Lung (tissue), 11 donors: ENCODE measurements at regions not wholly inside any gene's neighbourhood (a gene's known extent, or its start where the extent isn't known, plus 50 kb on each side); places are given as distances from the start of the nearest gene placed in this dataset.

Experiments
- ATAC-seq: fragments of 200-7000 bp; cut with Tn5 transposase; one replicate; pipeline ENCODE4 v1.9.1; 2020; ENCODE audit warnings: moderate number of reproducible peaks; ENCODE audit not compliant: insufficient read depth, low FRiP score
- DNase-seq, 3 donors: peaks; one replicate each; pipeline ENCODE4 v3.0.0-alpha.2; 2013 to 2017
- H3K27ac ChIP-seq, 2 donors: one replicate each; pipeline ENCODE4 v1.5.1; 2013; ENCODE audit warnings: mild to moderate bottlenecking in 2 of 2, moderate library complexity in 2 of 2, control low read depth in 1 of 2, inconsistent platforms in 1 of 2, low read depth in 1 of 2, low read length in 1 of 2
- H3K27me3 ChIP-seq, 3 donors: one replicate each; pipeline ENCODE4 v1.5.1; 2013; ENCODE audit warnings: low read length in 2 of 3; ENCODE audit not compliant: control insufficient read depth in 3 of 3, insufficient read depth in 3 of 3
- H3K36me3 ChIP-seq, 4 donors: one replicate each; pipeline ENCODE4 v1.5.1; 2013; ENCODE audit warnings: low read length in 4 of 4, mild to moderate bottlenecking in 1 of 4, moderate library complexity in 1 of 4; ENCODE audit not compliant: control insufficient read depth in 4 of 4, insufficient read depth in 4 of 4
- H3K4me1 ChIP-seq, 5 donors: one replicate each; pipeline ENCODE4 v1.5.1; 2013; ENCODE audit warnings: low read length in 5 of 5, mild to moderate bottlenecking in 2 of 5, moderate library complexity in 1 of 5; ENCODE audit not compliant: control insufficient read depth in 5 of 5, insufficient read depth in 5 of 5
- H3K4me3 ChIP-seq: one replicate; pipeline ENCODE4 v1.5.1; 2013; ENCODE audit warnings: mild to moderate bottlenecking, control low read depth, moderate library complexity
- H3K9ac ChIP-seq, 2 donors: one replicate each; pipeline ENCODE4 v1.5.1; 2013; ENCODE audit warnings: low read length in 2 of 2, control low read depth in 1 of 2; ENCODE audit not compliant: insufficient read depth in 1 of 2
- H3K9me3 ChIP-seq, 4 donors: one replicate each; pipeline ENCODE4 v1.5.1; 2013; ENCODE audit warnings: low read length in 3 of 4, mild to moderate bottlenecking in 1 of 4, moderate library complexity in 1 of 4; ENCODE audit not compliant: control insufficient read depth in 4 of 4, insufficient read depth in 3 of 4
- WGBS, 2 donors: extraction: QIAGEN DNeasy Blood & Tissue Kit; methylation state at CpG; one replicate each; pipeline ENCODE4 v1.1.7; 2013; 5-methylcytosine and 5-hydroxymethylcytosine counted together
- TF ChIP-seq, protein P1 (sequence below): IDR thresholded peaks from 2 replicates; pipeline ENCODE4 v1.5.1; 2012; ENCODE audit warnings: mild to moderate bottlenecking; ENCODE audit errors: control extremely low read depth, extremely low read depth
- donor health status: control.
- donor health status: control.
- donor health status: Bipolar disorder and iron deficiency.
- donor health status: healthy.
- donor health status: DM: yes; HTN: yes; CAD: no.

DNA sequence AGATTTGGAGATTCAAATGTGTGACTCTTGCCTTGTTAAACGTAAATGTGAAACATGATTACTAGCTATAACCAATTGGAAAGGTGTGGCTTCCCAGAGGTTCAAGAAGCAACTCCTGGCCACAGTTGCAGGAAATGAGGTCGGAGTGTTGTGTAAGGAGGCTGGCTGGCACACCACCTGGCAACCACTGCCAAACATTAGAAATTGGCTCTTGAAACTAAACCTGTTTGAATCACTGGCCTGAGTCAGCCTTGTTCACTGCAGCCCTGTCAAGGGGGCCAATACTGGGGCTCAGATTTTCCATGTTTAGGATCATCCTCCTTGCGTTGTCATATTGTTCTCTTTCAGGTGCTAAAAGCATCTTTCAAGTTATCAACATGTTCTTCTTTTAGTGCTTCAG, 206.3 kb downstream of the ARL6IP6 start:
- H3K27ac ChIP-seq = no peak overlapping the region
- peak; percentile 81 for ATAC-seq
- DNase-seq = no peak

DNA sequence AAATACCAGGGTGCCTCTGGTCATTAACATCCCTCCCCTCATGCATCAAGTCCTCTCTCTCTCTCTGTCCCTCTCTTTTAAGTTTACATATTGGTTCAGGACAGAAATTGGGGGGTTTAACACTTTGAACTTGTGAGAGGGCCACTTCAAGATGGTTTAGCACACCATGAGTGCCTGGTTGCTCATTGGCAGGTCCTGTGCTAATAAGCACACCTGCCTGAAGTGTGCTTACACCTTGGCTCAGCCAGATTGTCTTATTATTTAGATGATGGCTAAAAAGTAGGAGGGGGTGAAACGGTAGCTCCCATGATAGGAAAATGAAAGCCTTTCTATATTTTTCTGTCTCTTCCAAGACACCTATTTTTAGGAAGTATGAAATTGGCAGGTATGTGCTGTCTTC, 205.8 kb downstream of the ARL6IP6 start:
- Histone ChIP-seq H3K9ac (no peak overlapping the region), H3K4me3 (no peak overlapping the region), H3K4me1 (peaks cover 0 to 7% (median 0%) of the 10 kb centered on the region in 5 donors), H3K36me3 (no peaks in the 10 kb centered on the region), H3K27me3 (no peaks in the 10 kb centered on the region), H3K27ac (no peak overlapping the region), H3K9me3 (no peaks in the 10 kb centered on the region)
- DNase-seq = no peak
- 61 to 87% methylated on average over 1 of the region's 1 CpG for WGBS, 2 donors
- no peak for ATAC-seq
- TF ChIP-seq, protein P1, sequence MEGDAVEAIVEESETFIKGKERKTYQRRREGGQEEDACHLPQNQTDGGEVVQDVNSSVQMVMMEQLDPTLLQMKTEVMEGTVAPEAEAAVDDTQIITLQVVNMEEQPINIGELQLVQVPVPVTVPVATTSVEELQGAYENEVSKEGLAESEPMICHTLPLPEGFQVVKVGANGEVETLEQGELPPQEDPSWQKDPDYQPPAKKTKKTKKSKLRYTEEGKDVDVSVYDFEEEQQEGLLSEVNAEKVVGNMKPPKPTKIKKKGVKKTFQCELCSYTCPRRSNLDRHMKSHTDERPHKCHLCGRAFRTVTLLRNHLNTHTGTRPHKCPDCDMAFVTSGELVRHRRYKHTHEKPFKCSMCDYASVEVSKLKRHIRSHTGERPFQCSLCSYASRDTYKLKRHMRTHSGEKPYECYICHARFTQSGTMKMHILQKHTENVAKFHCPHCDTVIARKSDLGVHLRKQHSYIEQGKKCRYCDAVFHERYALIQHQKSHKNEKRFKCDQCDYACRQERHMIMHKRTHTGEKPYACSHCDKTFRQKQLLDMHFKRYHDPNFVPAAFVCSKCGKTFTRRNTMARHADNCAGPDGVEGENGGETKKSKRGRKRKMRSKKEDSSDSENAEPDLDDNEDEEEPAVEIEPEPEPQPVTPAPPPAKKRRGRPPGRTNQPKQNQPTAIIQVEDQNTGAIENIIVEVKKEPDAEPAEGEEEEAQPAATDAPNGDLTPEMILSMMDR = no peak

More for the DNA sequence above, 206.3 kb downstream of the ARL6IP6 start:
- no peak overlapping the region for H3K9ac ChIP-seq
- H3K4me1 ChIP-seq = peaks cover 0 to 7% (median 0%) of the 10 kb centered on the region in 5 donors
- TF ChIP-seq, protein P1 = no peak
- no peaks in the 10 kb centered on the region for H3K36me3 ChIP-seq
- H3K4me3 ChIP-seq = no peak overlapping the region
- no peaks in the 10 kb centered on the region for H3K9me3 ChIP-seq
- 59 to 81% methylated on average over 3 of the region's 3 CpGs for WGBS, 2 donors
- H3K27me3 ChIP-seq = no peaks in the 10 kb centered on the region

- H3K9ac ChIP-seq = no peak overlapping the region
- H3K4me3 ChIP-seq = no peak overlapping the region
- H3K27ac ChIP-seq = no peak overlapping the region
- ATAC-seq (no peak), DNase-seq (no peak)
- H3K4me1 ChIP-seq = peaks cover 0 to 5% (median 0%) of the 10 kb centered on the region in 5 donors
- H3K36me3 ChIP-seq = no peaks in the 10 kb centered on the region
- H3K27me3 ChIP-seq = no peaks in the 10 kb centered on the region
- TF ChIP-seq, protein P1 = no peak
- 59 to 86% methylated on average over 2 of the region's 2 CpGs for WGBS, 2 donors
- peaks cover 0 to 5% (median 0%) of the 10 kb centered on the region in 4 donors for H3K9me3 ChIP-seq
These were observed 202.4 kb downstream of the ARL6IP6 start for GRCh38 chr2:152920846-152921245.

GRCh38 chr2:152910970-152911369, 192.6 kb downstream of the ARL6IP6 start:
- no peak for ATAC-seq

More at GRCh38 chr2:152910970-152911369, 192.6 kb downstream of the ARL6IP6 start:
- no peaks in the 10 kb centered on the region for H3K36me3 ChIP-seq
- DNase-seq = no peak
- H3K4me3 ChIP-seq = no peak overlapping the region
- H3K4me1 ChIP-seq = no peaks in the 10 kb centered on the region
- H3K9ac ChIP-seq = no peak overlapping the region
- no peaks in the 10 kb centered on the region for H3K9me3 ChIP-seq
- H3K27me3 ChIP-seq = no peaks in the 10 kb centered on the region
- H3K27ac ChIP-seq = no peak overlapping the region
- TF ChIP-seq, protein P1 = no peak
